NCI-H1048 (cell line): ENCODE measurements at regions not wholly inside any gene's neighbourhood (a gene's known extent, or its start where the extent isn't known, plus 50 kb on each side); places are given as distances from the start of the nearest gene placed in this dataset.

Source experiments
- DNase-seq: peaks from one replicate; lab custom pipeline; 2025; lab: John Stamatoyannopoulos, UW

- DNase-seq: no peak
These were observed 109.3 kb downstream of the MN1 start for GRCh38 chr22:27692243-27692642.

DNA sequence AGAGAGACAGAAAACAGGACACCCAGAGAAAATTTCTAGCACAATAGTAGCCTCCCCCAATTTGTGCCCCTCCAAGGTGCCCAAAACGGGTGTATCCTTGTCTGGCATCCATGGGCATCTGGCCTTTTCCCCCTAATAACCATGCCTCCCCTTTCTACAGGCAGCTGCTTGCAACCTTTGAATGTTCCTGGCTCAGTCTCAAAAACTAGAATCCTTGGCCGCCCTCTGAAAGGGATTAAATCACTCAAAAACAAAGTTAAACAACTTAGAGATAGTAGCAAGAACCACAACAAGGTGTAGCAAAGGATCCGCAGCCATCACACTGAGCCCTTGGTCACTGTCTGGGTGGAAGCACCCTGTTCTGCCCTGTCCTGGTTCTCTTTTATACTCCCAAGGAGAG is 105.6 kb downstream of the MN1 start:
- DNase-seq: no peak

- no peak for DNase-seq
These were observed 103.7 kb downstream of the MN1 start for GRCh38 chr22:27697888-27698287.
